ENCODE measurements at regions not wholly inside any gene's neighbourhood (a gene's known extent, or its start where the extent isn't known, plus 50 kb on each side); places are given as distances from the start of the nearest gene placed in this dataset.

DNA sequence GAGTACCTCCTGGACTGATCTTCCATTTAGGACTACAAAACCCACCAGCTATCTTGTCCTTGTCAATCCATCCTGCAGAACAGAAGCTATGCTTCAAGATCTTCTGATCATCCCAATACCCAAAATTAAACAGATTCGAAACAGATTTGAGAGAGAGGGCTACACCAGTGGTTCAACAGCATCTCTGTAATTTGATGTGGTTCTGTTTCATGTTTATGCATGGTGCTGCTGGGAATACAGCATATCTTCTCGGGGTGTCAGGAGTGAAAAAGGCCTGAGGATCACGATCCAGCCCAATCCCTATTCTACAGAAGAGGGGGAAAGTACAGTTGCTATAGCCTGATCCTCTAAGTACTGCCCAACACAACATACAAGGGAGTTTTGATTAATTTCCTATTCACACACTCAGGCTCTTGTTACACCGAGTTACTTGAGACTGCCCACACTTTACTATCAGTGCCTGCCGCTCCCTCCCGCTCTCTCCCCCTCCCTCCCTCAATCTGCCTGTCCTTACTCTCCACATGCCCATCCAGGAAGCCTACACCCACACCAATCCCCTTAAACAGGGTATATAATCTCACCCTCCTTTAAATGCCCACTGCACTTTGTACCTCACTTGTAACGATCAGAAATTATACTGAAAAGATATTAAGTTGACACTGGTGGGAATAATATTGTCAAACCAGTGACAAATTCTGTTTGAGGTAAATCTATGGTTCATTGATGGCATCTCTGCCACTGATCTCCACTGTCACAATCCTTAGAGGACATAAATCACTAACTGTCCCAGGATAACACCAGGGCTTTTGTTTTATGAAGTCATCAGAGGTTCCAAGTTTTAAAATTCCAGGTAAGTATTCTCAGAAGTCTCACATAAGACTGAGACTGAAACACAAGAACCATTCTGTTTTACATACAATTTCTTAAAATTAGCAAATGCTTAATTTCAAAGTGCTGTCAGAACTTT, 89.3 kb upstream of the PLEKHM1 start (continued):
- TF ChIP-seq, protein P1, sequence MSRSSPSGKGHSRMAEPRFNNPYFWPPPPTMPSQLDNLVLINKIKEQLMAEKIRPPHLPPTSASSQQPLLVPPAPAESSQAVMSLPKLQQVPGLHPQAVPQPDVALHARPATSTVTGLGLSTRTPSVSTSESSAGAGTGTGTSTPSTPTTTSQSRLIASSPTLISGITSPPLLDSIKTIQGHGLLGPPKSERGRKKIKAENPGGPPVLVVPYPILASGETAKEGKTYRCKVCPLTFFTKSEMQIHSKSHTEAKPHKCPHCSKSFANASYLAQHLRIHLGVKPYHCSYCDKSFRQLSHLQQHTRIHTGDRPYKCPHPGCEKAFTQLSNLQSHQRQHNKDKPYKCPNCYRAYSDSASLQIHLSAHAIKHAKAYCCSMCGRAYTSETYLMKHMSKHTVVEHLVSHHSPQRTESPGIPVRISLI (tag by site-specific recombination; IDR thresholded peaks at IDR 0.05): no peak
- TF ChIP-seq SETDB1 (IDR thresholded peaks at IDR 0.05; ENCODE audit: insufficient read length, low read length) (no peak), ZNF473 (tag by site-specific recombination; IDR thresholded peaks at IDR 0.05) (no peak), ZBTB17 (tag by site-specific recombination; IDR thresholded peaks at IDR 0.05) (peak; percentile 93), ZNF433 (tag by site-specific recombination; IDR thresholded peaks at IDR 0.05; ENCODE audit: low read depth) (no peak)
- TF ChIP-seq, protein P2, sequence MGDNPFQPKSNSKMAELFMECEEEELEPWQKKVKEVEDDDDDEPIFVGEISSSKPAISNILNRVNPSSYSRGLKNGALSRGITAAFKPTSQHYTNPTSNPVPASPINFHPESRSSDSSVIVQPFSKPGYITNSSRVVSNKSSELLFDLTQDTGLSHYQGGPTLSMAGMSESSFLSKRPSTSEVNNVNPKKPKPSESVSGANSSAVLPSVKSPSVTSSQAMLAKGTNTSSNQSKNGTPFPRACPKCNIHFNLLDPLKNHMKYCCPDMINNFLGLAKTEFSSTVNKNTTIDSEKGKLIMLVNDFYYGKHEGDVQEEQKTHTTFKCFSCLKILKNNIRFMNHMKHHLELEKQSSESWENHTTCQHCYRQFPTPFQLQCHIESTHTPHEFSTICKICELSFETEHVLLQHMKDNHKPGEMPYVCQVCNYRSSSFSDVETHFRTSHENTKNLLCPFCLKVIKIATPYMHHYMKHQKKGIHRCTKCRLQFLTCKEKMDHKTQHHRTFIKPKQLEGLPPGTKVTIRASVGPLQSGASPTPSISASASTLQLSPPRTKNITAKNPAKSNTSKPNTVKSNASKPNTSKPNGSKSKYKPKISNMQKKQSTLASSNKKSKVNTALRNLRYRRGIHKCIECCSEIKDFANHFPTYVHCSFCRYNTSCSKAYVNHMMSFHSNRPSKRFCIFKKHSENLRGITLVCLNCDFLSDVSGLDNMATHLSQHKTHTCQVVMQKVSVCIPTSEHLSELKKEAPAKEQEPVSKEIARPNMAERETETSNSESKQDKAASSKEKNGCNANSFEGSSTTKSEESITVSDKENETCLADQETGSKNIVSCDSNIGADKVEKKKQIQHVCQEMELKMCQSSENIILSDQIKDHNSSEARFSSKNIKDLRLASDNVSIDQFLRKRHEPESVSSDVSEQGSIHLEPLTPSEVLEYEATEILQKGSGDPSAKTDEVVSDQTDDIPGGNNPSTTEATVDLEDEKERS (tag by site-specific recombination; IDR thresholded peaks at IDR 0.05): no peak

DNA sequence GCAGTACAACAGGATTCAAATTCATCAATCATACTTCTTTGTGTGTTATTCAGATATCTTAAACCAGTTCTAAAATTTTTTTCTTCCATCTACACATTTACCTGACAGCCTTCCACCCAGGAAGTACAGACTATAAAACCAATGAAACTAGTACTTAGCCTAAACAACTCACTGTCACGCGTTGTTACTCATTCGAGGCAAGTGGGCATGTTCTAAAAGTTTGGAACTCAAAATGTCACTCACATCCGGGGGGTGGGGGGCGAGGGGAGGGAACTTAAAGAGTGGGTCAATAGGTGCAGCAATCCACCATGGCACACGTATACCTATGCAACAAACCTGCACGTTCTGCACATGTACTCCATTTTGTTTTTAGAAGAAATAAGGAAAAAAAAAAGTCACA, 90.4 kb upstream of the PLEKHM1 start:
- no peak overlapping the region for H3K4me3 ChIP-seq (ENCODE audit: low read depth, low read length)
- peaks cover 28% of the 10 kb centered on the region for H3K4me1 ChIP-seq (ENCODE audit: control insufficient read depth, insufficient read depth, low read length)
- H3K9me3 ChIP-seq (ENCODE audit: control insufficient read depth, insufficient read depth, low read depth, low read length): no peaks in the 10 kb centered on the region
- CTCF ChIA-PET: no interaction called here
- peaks cover 10 to 14% of the 10 kb centered on the region in 2 experiments; a peak in 2 of 3 replicates for H3K36me3 ChIP-seq (ENCODE audit: control insufficient read depth in 2 of 2, insufficient read depth in 1 of 2, low read length in 2 of 2)
- POLR2A ChIA-PET: no interaction called here
- no peak overlapping the region for H3K27ac ChIP-seq (ENCODE audit: extremely low read depth, low read depth, low read length)
- TF ChIP-seq, protein P3, sequence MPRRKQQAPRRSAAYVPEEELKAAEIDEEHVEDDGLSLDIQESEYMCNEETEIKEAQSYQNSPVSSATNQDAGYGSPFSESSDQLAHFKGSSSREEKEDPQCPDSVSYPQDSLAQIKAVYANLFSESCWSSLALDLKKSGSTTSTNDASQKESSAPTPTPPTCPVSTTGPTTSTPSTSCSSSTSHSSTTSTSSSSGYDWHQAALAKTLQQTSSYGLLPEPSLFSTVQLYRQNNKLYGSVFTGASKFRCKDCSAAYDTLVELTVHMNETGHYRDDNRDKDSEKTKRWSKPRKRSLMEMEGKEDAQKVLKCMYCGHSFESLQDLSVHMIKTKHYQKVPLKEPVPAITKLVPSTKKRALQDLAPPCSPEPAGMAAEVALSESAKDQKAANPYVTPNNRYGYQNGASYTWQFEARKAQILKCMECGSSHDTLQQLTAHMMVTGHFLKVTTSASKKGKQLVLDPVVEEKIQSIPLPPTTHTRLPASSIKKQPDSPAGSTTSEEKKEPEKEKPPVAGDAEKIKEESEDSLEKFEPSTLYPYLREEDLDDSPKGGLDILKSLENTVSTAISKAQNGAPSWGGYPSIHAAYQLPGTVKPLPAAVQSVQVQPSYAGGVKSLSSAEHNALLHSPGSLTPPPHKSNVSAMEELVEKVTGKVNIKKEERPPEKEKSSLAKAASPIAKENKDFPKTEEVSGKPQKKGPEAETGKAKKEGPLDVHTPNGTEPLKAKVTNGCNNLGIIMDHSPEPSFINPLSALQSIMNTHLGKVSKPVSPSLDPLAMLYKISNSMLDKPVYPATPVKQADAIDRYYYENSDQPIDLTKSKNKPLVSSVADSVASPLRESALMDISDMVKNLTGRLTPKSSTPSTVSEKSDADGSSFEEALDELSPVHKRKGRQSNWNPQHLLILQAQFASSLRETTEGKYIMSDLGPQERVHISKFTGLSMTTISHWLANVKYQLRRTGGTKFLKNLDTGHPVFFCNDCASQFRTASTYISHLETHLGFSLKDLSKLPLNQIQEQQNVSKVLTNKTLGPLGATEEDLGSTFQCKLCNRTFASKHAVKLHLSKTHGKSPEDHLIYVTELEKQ (tag by site-specific recombination; IDR thresholded peaks at IDR 0.05; ENCODE audit: borderline replicate concordance): no peak
- no peak for TF ChIP-seq ZXDB (tag by site-specific recombination; IDR thresholded peaks at IDR 0.05)
- no peak for TF ChIP-seq ZNF677 (tag by site-specific recombination; IDR thresholded peaks at IDR 0.05)
- TF ChIP-seq, protein P4, sequence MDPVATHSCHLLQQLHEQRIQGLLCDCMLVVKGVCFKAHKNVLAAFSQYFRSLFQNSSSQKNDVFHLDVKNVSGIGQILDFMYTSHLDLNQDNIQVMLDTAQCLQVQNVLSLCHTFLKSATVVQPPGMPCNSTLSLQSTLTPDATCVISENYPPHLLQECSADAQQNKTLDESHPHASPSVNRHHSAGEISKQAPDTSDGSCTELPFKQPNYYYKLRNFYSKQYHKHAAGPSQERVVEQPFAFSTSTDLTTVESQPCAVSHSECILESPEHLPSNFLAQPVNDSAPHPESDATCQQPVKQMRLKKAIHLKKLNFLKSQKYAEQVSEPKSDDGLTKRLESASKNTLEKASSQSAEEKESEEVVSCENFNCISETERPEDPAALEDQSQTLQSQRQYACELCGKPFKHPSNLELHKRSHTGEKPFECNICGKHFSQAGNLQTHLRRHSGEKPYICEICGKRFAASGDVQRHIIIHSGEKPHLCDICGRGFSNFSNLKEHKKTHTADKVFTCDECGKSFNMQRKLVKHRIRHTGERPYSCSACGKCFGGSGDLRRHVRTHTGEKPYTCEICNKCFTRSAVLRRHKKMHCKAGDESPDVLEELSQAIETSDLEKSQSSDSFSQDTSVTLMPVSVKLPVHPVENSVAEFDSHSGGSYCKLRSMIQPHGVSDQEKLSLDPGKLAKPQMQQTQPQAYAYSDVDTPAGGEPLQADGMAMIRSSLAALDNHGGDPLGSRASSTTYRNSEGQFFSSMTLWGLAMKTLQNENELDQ (tag by site-specific recombination; IDR thresholded peaks at IDR 0.05; ENCODE audit: low read depth): no peak
- TF ChIP-seq RBAK (tag by site-specific recombination; IDR thresholded peaks at IDR 0.05): no peak
- TF ChIP-seq SP3 (tag by site-specific recombination; IDR thresholded peaks at IDR 0.05): peak; percentile 24; the same call in 1 of the 2 replicates
- TF ChIP-seq ZNF600 (tag by site-specific recombination; IDR thresholded peaks at IDR 0.05): peak; percentile 58
- TF ChIP-seq, protein P5, sequence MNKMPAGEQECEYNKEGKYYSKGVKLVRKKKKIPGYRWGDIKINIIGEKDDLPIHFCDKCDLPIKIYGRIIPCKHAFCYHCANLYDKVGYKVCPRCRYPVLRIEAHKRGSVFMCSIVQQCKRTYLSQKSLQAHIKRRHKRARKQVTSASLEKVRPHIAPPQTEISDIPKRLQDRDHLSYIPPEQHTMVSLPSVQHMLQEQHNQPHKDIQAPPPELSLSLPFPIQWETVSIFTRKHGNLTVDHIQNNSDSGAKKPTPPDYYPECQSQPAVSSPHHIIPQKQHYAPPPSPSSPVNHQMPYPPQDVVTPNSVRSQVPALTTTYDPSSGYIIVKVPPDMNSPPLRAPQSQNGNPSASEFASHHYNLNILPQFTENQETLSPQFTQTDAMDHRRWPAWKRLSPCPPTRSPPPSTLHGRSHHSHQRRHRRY (tag by site-specific recombination; IDR thresholded peaks at IDR 0.05): no peak
- peak; percentile 29 for TF ChIP-seq SP2 (tag by site-specific recombination; IDR thresholded peaks at IDR 0.05)
- TF ChIP-seq GLIS1 (tag by site-specific recombination; IDR thresholded peaks at IDR 0.05): no peak
- no peak for TF ChIP-seq ZNF366 (tag by site-specific recombination; conservative IDR thresholded peaks at IDR 0.05)

Measured in HEK293 (cell line).